Spleen (tissue), 7 donors: ENCODE measurements at regions not wholly inside any gene's neighbourhood (a gene's known extent, or its start where the extent isn't known, plus 50 kb on each side); places are given as distances from the start of the nearest gene placed in this dataset.

ENCODE experiments used
- POLR2AphosphoS5 ChIP-seq, 3 donors: sonication (generic); formaldehyde crosslinking; IDR thresholded peaks; one replicate each; pipeline ENCODE4 v1.5.1; 2017; ENCODE audit warnings: antibody characterized with exemption in 3 of 3
- TF ChIP-seq, protein P1 (sequence below), 11 experiments: fragments of 200-600 bp in 7 of 11; fragments of 450-650 bp in 4 of 11; sonication (generic) in 4 of 11; IDR thresholded peaks in 8 of 11; conservative IDR thresholded peaks in 3 of 11; 1 replicate in 7 of 11; 2 replicates in 4 of 11; pipeline versions ENCODE4 v1.4.0 to v1.8.0; 2016 to 2021; ENCODE audit warnings: antibody characterized with exemption in 11 of 11, inconsistent platforms in 4 of 11, mild to moderate bottlenecking in 1 of 11
- donor health status: DM: no; HTN: no; CAD: no; lungs with moderate emphysema.
- donor health status: DM: no; HTN: no; CAD: no.
- donor health status: DM: no; HTN: no; CAD: no.

DNA sequence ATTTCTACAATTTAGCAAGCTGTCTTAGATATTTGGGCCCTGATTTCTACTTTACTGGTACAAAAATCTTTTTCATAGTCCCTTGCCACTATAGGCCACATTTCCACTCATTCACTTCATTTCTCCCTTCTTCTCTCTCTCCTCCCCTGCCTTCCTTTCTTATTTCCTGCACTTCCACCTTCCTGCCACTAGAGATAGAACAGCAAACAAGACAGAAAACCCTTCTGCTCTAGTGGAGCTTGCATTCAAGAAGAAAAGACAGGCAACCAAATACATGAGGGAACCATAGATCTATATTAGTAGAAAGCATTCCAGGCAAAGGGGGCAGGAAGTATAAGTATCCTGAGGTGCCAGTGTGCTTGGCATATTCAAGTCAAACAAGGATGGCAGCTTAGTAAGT is 623.5 kb downstream of the FLRT2 start:
- no peak for TF ChIP-seq POLR2AphosphoS5 (IDR thresholded peaks at IDR 0.05)
- TF ChIP-seq, protein P1, sequence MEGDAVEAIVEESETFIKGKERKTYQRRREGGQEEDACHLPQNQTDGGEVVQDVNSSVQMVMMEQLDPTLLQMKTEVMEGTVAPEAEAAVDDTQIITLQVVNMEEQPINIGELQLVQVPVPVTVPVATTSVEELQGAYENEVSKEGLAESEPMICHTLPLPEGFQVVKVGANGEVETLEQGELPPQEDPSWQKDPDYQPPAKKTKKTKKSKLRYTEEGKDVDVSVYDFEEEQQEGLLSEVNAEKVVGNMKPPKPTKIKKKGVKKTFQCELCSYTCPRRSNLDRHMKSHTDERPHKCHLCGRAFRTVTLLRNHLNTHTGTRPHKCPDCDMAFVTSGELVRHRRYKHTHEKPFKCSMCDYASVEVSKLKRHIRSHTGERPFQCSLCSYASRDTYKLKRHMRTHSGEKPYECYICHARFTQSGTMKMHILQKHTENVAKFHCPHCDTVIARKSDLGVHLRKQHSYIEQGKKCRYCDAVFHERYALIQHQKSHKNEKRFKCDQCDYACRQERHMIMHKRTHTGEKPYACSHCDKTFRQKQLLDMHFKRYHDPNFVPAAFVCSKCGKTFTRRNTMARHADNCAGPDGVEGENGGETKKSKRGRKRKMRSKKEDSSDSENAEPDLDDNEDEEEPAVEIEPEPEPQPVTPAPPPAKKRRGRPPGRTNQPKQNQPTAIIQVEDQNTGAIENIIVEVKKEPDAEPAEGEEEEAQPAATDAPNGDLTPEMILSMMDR (IDR thresholded peaks at IDR 0.05 in 8 of 11, conservative IDR thresholded peaks at IDR 0.05 in 3 of 11), result no peak
